Skeletal muscle cell (primary cell): ENCODE measurements at regions not wholly inside any gene's neighbourhood (a gene's known extent, or its start where the extent isn't known, plus 50 kb on each side); places are given as distances from the start of the nearest gene placed in this dataset.

Experiments used
- DNase-seq: peaks from one replicate; pipeline ENCODE4 v3.0.0-alpha.2; 2010; ENCODE audit warnings: low read depth
- H3K4me3 ChIP-seq: 2 replicates; pipeline ENCODE4 v1.5.1; 2011; ENCODE audit warnings: low read depth, mild to moderate bottlenecking, control low read depth, low read length, moderate library complexity

DNA sequence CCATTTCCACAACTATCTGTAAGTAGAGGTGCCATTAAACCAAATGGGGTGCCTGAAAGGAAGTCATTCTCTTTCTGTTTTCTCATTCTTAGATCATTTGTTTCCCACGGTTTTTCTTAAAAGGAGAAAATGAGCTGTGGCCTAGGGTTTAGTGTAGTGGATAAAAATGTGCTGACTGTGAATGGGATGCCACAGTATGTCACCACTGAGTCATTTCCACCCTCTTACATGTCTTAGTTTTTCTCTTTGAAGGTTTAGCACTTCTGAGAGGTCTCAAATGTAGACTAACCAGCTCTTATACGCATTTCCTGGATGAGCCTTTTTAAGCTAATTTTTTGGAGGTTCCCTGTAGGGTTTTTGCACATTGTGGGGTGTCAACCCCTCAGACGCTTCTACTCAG lies 244.5 kb upstream of the SPANXN1 start:
- no peak overlapping the region for H3K4me3 ChIP-seq
- DNase-seq: peak; percentile 25

DNA sequence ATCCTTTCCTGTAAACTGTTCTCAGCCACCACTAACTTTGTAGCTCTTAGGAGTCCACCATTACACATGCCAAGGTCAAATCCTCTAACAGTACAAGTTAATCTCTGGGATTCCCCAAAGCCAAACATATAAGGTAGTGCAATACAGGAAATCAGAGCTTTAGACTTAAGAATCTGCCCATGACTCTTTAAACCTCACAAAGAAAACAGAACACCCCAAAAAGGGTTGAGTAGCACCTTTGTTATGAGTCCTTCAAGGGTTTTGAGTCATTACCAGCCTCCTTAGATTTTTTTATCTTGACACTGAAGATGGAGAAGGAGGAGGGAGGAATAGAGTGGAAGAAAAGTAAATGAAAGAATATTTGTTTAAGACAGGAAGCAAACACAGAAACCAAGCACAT lies 243.9 kb upstream of the SPANXN1 start:
- no peak for DNase-seq

DNA sequence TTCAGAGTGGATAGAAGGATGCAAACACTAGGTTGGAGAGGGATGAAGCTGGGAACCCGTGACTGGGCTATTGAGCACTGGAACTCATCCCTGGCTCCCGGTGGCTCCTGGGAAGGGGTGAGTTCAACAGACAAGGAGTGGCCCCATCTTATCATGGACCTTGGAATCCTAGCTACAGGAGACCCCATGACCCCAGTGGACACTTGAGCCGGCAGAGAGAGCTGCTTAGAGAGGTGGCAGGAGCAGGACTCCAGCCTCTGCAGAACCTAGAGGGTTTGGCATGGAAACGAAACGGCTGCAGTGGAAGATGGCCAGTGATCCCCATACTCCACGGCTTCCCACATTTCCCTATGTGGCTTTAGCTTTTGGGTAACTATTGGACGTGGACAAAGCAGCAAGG lies 205.8 kb upstream of the SPANXN1 start:
- no peak for DNase-seq
- H3K4me3 ChIP-seq: no peak overlapping the region

More for the DNA sequence above, 243.9 kb upstream of the SPANXN1 start:
- H3K4me3 ChIP-seq: no peak overlapping the region

DNA sequence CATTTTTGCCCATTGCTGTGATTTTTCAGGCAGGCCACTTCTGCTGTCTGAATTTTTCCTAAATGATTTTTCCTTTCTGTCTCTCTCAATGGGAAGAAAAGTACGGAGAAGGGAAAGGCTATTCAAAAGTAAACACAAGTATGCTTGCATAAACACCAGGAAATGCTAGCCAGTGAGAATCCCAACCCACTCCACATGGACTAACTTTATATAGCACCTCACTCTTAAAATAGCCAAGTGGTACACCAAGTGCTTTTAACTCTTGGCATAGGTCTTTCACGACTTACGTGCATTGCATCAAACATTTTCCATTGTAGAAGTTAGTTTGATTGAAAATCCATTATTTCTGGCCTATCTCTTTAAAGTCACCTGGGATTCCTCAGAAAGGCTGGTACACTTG lies 178.9 kb upstream of the SPANXN1 start:
- H3K4me3 ChIP-seq: no peak overlapping the region
- no peak for DNase-seq

DNA sequence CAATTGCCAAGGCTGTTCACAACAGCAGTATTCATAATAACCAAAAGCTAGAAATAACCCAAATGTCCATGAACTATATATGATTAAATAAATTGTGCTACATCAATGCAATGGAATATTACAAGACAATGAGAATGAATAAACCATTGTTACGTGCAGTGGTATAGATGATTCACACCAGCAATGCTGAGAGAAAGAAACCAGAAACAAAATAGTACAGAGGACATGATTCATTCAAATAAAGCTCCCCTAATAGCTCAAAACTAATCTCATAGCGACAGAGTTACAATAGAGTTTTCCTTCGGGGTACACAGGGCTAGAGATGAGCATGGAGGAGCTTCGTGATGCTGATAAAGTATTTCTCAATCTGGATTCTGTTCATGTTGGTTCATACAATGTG lies 148.1 kb upstream of the SPANXN1 start:
- DNase-seq: no peak
- H3K4me3 ChIP-seq: no peak overlapping the region
